Psoas muscle (tissue), 7 donors: ENCODE measurements at regions not wholly inside any gene's neighbourhood (a gene's known extent, or its start where the extent isn't known, plus 50 kb on each side); places are given as distances from the start of the nearest gene placed in this dataset.

Experiments
- ATAC-seq, 4 donors: fragments of 200-7000 bp; cut with Tn5 transposase; one replicate each; pipeline ENCODE4 v1.9.1; 2020; ENCODE audit warnings: moderate library complexity in 3 of 4, mild to moderate bottlenecking in 2 of 4
- DNase-seq, 2 donors: peaks; one replicate each; pipeline ENCODE4 v3.0.0-alpha.2; 2020
- H3K27ac ChIP-seq: fragments of 200-600 bp; one replicate; pipeline ENCODE4 v1.8.0; 2022
- H3K27me3 ChIP-seq, 3 donors: fragments of 200-600 bp in 1 of 3; one replicate each; pipeline versions ENCODE4 v1.6.1 to v1.8.0; 2013 to 2022; ENCODE audit warnings: low read length in 2 of 3, mild to moderate bottlenecking in 2 of 3, moderate library complexity in 1 of 3; ENCODE audit not compliant: insufficient read depth in 3 of 3
- H3K36me3 ChIP-seq, 2 donors: fragments of 200-600 bp in 1 of 2; one replicate each; pipeline versions ENCODE4 v1.6.1 to v1.8.0; 2013 to 2022; ENCODE audit warnings: low read depth in 1 of 2, mild to moderate bottlenecking in 1 of 2, moderate library complexity in 1 of 2; ENCODE audit not compliant: insufficient read depth in 1 of 2
- H3K4me1 ChIP-seq: fragments of 200-600 bp; one replicate; pipeline ENCODE4 v1.8.0; 2022
- H3K4me3 ChIP-seq: fragments of 200-600 bp; one replicate; pipeline ENCODE4 v1.8.0; 2022; ENCODE audit warnings: mild to moderate bottlenecking
- H3K9me3 ChIP-seq: fragments of 200-600 bp; one replicate; pipeline ENCODE4 v1.8.0; 2022
- WGBS, 3 donors: extraction: QIAGEN DNeasy Blood & Tissue Kit; methylation state at CpG; one replicate each; pipeline versions ENCODE4 v1.1.6 to v1.1.7; 2013; 5-methylcytosine and 5-hydroxymethylcytosine counted together
- intact Hi-C, 2 donors: fragments of 100-400 bp; cut with DNase I; formaldehyde crosslinking; loops; one replicate each; pipeline versions ENCODE4 v1.11.0 to v1.14.2; 2022
- TF ChIP-seq, protein P1 (sequence below): fragments of 200-600 bp; IDR thresholded peaks from one replicate; pipeline ENCODE4 v1.8.0; 2022; ENCODE audit warnings: antibody characterized with exemption
- donor health status: healthy with polysubstance abuse.
- donor health status: DM: no; HTN: no; CAD: no; lungs with moderate emphysema.
- donor health status: Bipolar disorder and iron deficiency.
- donor health status: healthy.
- donor health status: DM: yes; HTN: yes; CAD: no.
- donor health status: DM: no; HTN: no; CAD: no.
- donor health status: DM: yes; HTN: yes; CAD: no.

DNA sequence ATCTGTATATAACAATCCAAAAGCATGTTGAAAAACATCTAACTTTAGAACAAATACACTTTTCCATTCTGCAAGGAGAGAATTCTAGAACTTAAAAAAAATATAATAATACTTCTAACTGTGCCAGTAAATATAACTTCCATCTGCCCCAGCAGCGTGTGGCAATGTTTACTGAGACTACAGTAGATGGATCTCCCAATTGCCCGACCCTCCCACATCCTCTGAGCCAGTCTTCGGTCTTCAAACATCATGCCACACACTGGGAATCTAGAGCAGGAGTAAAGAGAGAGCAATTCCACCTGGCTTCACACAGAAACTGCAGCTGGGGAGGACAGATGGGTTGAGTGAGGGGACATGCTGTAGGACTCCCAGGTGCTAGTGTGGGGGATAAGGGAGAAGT is 121.3 kb upstream of the NHSL1 start:
- Histone ChIP-seq H3K9me3 (no peaks in the 10 kb centered on the region), H3K4me3 (no peak overlapping the region), H3K4me1 (no peaks in the 10 kb centered on the region), H3K27me3 (no peaks in the 10 kb centered on the region), H3K36me3 (no peaks in the 10 kb centered on the region), H3K27ac (no peak overlapping the region)
- WGBS, 3 donors, result 65 to 82% (median 81%) methylated on average over 3 of the region's 3 CpGs
- no peak for ATAC-seq
- TF ChIP-seq, protein P1, sequence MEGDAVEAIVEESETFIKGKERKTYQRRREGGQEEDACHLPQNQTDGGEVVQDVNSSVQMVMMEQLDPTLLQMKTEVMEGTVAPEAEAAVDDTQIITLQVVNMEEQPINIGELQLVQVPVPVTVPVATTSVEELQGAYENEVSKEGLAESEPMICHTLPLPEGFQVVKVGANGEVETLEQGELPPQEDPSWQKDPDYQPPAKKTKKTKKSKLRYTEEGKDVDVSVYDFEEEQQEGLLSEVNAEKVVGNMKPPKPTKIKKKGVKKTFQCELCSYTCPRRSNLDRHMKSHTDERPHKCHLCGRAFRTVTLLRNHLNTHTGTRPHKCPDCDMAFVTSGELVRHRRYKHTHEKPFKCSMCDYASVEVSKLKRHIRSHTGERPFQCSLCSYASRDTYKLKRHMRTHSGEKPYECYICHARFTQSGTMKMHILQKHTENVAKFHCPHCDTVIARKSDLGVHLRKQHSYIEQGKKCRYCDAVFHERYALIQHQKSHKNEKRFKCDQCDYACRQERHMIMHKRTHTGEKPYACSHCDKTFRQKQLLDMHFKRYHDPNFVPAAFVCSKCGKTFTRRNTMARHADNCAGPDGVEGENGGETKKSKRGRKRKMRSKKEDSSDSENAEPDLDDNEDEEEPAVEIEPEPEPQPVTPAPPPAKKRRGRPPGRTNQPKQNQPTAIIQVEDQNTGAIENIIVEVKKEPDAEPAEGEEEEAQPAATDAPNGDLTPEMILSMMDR, result no peak
- intact Hi-C loops, result no loop called here
- no peak for DNase-seq

DNA sequence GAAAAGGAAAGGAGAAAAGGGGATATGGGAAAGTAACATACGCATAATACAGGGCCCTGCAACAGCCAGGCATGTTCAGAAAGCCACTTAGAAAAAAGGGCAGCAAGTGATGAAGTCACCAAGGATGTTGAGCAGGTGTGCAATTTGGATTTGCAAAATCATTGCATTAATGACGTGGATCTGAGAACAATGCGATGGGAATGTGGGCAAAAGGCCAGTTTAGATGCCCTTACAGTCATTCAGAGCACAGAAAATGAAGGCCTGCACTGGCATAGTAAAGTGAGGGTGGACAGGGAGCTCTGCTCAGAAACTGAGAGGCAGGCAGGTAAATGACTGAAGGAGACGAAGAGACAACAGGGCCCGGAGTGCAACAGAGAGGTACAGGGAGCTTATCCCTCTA is 123.7 kb upstream of the NHSL1 start:
- Histone ChIP-seq H3K27me3 (no peaks in the 10 kb centered on the region), H3K27ac (no peak overlapping the region), H3K36me3 (no peaks in the 10 kb centered on the region), H3K4me1 (no peaks in the 10 kb centered on the region), H3K9me3 (no peaks in the 10 kb centered on the region), H3K4me3 (no peak overlapping the region)
- DNase-seq (no peak), ATAC-seq (no peak)
- intact Hi-C loops, result no loop called here
- TF ChIP-seq, protein P1, result no peak
- WGBS, 3 donors, result 68 to 75% (median 72%) methylated on average over 5 of the region's 5 CpGs

DNA sequence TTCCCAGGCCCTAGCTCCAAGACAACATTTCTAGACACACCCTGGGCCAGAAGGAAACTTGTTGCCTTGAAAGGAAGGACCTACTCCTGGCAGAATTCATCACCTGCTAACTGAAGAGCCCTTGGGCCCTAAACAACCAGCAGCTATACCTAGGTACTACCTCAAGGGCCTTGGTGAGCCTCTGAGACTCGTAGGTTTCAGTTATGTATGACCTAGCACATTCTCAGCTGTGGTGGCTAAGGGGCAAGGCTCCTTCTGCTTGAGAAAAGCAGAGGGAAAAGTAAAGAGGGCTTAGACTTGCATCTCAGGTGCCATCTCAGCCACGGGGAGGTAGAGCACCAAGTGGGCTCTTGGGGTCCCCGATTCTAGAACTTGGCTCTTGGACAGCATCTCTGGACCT is 132.3 kb upstream of the NHSL1 start:
- WGBS, 3 donors, result 85 to 96% (median 88%) methylated on average over 3 of the region's 3 CpGs
- Histone ChIP-seq H3K9me3 (no peaks in the 10 kb centered on the region), H3K27ac (no peak overlapping the region), H3K27me3 (no peaks in the 10 kb centered on the region), H3K4me3 (no peak overlapping the region), H3K4me1 (no peaks in the 10 kb centered on the region), H3K36me3 (no peaks in the 10 kb centered on the region)
- ATAC-seq, result no peak
- TF ChIP-seq, protein P1, result no peak
- no peak for DNase-seq
- intact Hi-C loops, result no loop called here

DNA sequence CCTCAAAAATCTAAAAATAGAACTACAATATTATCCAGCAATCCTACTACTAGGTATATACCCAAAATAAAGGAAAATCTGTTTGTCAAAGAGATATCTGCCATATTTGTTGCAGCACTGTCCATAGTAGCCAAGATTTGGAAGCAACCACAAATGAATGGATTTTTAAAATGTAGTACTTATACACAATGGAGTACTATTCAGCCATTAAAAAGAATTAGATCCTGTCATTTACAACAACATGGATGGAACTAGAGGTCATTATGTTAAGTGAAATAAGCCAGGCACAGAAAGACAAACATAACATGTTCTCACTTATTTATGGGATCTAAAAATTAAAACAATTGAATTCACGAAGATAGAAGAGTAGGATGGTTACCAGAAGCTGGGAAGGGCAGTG is 135.7 kb upstream of the CCDC28A start:
- H3K4me1 ChIP-seq, result no peaks in the 10 kb centered on the region
- intact Hi-C loops, result no loop called here
- TF ChIP-seq, protein P1, result no peak
- no peaks in the 10 kb centered on the region for H3K9me3 ChIP-seq
- DNase-seq (no peak), ATAC-seq (no peak)
- 96 to 98% (median 97%) methylated on average over 1 of the region's 1 CpG for WGBS, 3 donors
- no peak overlapping the region for H3K27ac ChIP-seq
- no peaks in the 10 kb centered on the region for H3K27me3 ChIP-seq
- no peak overlapping the region for H3K4me3 ChIP-seq
- no peaks in the 10 kb centered on the region for H3K36me3 ChIP-seq

DNA sequence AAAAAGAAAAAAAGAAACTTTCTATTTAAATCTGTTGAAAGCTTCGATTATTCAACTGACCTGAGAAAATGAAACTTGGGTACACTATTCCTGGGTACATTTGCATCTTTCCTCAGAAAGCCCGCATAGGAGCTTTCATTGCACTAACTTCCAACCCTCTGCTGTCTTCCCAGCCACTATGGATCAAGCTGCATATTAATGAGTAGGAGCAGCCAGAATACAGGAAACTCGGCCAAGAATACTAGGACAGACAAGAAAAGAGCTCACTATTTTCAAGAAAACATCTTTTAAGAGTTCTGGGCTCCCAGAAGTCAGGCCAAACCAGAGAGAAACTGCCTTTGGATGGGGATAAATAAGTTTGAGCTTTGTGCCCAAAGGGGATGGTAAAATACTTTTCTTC is 135.0 kb upstream of the CCDC28A start:
- Histone ChIP-seq H3K4me1 (no peaks in the 10 kb centered on the region), H3K4me3 (no peak overlapping the region), H3K9me3 (no peaks in the 10 kb centered on the region), H3K27me3 (no peaks in the 10 kb centered on the region), H3K27ac (no peak overlapping the region), H3K36me3 (no peaks in the 10 kb centered on the region)
- intact Hi-C loops, result no loop called here
- DNase-seq, result no peak
- TF ChIP-seq, protein P1, result no peak
- WGBS, 3 donors, result 63 to 69% (median 64%) methylated on average over 3 of the region's 3 CpGs
- no peak for ATAC-seq
